GM12872 (cell line): ENCODE measurements at regions not wholly inside any gene's neighbourhood (a gene's known extent, or its start where the extent isn't known, plus 50 kb on each side); places are given as distances from the start of the nearest gene placed in this dataset.

Experiments
- TF ChIP-seq, protein P1 (sequence below): IDR thresholded peaks from 3 replicates; pipeline ENCODE4 v1.5.1; 2011; ENCODE audit warnings: low read depth, mild to moderate bottlenecking, low read length, moderate library complexity; ENCODE audit not compliant: insufficient read depth

DNA sequence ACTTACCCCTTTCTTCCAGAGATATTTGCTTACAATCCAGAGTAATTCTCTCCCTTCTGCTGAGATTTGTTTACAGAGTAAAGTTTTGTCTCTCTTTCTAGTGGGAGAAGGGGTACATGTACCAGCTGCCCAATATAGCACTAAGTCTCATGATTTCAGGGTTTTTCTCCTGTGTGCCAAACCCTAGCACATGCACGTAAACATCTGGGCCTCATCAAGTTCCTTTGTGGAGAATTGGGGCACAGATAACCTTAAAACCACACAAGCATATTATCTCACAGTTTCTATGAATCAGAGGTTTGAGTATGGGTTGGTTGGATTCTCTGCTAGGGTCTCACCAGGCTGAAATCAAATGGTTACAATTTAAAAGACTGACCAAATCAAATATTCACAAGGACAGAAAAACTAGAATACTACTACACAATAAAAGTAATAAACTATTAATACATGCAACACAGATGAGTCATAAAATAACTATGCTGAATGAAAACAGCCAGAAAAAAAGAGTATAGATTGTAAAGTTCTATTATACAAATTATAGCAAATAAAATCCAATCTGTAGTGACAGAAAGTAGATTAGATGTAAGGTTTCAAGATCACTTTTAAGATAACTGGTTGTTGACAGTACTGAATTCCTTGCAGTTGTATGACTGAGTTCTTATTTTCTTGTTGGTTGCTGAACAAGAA lies 347.4 kb upstream of the PTBP2 start:
- TF ChIP-seq, protein P1, sequence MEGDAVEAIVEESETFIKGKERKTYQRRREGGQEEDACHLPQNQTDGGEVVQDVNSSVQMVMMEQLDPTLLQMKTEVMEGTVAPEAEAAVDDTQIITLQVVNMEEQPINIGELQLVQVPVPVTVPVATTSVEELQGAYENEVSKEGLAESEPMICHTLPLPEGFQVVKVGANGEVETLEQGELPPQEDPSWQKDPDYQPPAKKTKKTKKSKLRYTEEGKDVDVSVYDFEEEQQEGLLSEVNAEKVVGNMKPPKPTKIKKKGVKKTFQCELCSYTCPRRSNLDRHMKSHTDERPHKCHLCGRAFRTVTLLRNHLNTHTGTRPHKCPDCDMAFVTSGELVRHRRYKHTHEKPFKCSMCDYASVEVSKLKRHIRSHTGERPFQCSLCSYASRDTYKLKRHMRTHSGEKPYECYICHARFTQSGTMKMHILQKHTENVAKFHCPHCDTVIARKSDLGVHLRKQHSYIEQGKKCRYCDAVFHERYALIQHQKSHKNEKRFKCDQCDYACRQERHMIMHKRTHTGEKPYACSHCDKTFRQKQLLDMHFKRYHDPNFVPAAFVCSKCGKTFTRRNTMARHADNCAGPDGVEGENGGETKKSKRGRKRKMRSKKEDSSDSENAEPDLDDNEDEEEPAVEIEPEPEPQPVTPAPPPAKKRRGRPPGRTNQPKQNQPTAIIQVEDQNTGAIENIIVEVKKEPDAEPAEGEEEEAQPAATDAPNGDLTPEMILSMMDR: no peak

DNA sequence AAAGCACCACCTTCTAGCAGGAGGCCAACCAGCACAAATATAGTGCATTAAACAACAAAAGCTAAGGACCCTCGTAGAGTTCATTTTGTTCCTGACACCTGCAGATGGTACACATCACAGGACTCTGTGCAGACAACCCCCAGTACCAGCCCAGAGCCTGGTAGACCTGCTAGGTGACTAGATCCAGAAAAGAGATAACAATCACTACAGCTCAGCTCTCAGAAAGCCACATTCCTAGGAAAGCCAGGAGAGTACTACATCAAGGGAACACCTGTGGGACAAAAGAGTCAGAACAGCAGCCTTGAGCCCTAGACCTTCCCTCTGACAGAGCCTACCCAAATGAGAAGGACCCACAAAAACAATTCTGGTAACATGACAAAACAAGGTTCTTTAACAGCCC lies 344.7 kb upstream of the PTBP2 start:
- TF ChIP-seq, protein P1: no peak

DNA sequence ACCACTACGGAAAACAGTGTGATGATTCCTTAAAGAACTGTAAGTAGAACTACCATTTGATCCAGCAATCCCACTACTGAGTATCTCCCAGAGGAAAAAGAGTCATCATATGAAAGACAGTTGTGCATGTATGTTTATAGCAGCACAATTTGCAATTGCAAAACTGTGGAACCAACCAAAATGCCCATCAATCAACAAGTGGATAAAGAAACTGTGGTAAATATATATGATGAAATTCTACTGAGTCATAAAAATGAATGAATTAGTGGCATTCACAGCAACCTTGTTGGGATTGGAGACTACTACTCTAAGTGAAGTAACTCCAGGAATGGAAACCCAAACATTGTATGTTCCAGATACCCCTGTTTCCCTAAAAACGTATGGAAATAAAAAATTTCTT lies 337.0 kb upstream of the PTBP2 start:
- TF ChIP-seq, protein P1: no peak

DNA sequence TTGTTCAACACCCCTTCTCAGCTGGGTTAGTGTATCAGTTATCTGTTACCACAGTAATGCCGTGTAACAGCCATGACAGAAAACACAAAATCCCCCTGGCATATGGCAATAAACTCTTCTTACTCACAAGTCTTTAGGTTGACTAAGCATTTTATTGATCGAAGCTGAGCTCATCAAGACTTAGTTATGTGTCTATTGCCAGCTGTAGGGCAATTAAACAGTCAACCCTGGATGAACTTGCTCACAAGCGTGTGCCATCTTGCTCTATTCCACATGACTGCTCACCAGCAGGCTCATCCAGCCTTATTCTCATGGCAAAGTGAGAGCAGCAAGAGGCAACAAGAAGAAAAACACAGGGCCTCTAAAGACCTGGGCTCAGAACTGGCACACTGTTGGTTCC lies 333.8 kb upstream of the PTBP2 start:
- TF ChIP-seq, protein P1: no peak

DNA sequence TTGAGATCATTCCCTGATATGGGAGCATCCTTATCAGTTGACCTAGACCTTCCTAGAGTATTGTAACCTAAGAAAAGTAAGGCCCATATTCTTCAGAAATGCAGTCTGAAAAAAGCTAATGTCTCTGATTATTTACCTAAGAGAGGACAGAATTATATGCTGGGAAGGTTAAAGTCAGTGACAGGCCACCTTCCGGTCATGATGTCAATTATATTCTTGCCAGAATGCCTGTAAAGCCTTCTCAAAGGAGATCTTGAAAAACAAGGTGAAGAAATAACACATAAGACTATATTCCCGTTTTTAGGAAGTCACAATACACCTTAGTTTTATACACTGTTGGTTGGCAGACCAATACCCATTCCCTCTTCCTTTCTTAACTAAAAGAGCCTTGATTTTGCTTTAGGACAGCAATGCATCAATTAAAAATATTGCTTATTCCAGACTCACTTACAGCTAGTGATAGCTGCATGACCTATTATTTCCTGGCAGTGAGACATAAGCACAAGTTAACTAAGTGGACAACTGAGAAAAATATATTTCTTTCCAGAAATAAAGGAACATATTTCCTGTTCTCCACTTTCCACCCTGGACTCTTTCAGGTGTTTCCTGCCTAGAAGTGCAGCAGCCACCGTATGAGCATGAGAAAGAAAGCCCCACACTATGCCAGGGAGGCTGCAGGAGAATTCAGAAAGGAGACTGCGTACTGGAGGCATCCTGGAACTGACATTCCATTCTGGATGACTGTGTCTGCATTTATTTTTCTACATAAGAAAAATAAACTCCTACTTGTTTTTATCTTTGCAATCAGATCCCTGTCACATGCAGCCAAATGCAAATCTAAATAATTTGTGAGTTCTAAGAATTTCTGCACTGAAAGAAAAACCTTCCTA lies 332.9 kb upstream of the PTBP2 start:
- TF ChIP-seq, protein P1: no peak

DNA sequence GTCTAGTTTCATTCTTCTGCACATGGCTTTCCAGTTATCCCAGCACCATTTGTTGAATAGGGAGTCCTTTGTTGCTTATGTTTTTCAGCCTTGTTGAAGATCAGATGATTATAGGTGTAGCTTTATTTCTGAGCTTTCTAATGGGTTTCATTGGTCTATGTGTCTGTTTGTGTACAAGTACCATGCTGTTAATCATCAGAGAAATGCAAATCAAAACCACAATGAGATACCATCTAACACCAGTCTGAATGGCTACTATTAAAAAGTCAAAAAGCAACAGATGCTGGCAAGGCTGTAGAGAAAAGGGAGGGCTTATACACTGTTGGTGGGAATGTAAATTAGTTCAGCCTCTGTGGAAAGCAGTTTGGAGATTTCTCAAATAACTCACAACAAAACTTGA lies 321.5 kb upstream of the PTBP2 start:
- TF ChIP-seq, protein P1: no peak

DNA sequence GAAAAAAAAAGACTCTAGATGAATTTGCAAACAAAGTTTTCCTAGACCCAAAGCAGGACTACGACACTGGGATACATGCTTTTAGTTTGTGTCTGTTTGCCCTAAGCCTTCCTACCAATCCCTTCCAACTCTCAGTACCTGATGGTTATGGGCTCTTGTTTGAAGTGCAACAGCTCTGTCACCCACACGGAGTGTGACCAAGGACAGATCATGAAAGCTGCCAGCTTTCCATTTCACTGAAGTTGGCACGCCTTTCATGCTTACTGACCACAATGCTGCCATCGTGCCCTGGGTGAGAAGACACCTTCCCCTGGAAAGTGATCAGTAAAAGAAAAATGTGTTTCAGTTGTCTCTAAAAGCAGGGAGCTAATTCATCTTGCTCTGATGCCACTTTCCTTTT lies 312.5 kb upstream of the PTBP2 start:
- TF ChIP-seq, protein P1: no peak
